ENCODE measurements at regions not wholly inside any gene's neighbourhood (a gene's known extent, or its start where the extent isn't known, plus 50 kb on each side); places are given as distances from the start of the nearest gene placed in this dataset.

DNA sequence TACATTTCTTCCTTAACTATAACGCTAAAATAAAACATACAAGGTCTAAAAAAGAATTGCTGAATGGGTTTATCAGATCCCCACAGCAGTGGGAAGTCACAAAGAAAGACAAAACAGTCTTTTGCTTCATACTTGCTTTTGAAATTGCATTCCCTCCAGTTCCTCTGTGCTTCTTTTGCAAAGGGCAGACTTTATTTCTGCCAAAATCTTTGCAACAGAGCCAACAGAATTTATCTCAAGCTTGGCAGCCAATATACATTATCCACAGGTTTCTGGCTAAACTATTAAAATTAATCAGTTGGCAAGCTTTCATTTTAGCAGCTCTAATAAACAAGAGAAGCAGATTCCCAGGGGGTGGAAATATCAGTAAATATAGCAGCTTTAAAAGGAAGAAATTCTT is 378.9 kb upstream of the CA10 start:
- Mint-ChIP-seq H3K27ac (ENCODE audit: unreplicated experiment) (no peak overlapping the region), H3K9me3 (ENCODE audit: low read depth) (peaks cover 7% of the 10 kb centered on the region), H3K27me3 (ENCODE audit: low read depth) (no peaks in the 10 kb centered on the region), H3K36me3 (ENCODE audit: low read depth) (no peaks in the 10 kb centered on the region), H3K4me3 (ENCODE audit: unreplicated experiment) (no peak overlapping the region), H3K4me1 (ENCODE audit: low read depth) (no peaks in the 10 kb centered on the region)
- no peak for DNase-seq (ENCODE audit: low spot score)
- TF ChIP-seq, protein P1, sequence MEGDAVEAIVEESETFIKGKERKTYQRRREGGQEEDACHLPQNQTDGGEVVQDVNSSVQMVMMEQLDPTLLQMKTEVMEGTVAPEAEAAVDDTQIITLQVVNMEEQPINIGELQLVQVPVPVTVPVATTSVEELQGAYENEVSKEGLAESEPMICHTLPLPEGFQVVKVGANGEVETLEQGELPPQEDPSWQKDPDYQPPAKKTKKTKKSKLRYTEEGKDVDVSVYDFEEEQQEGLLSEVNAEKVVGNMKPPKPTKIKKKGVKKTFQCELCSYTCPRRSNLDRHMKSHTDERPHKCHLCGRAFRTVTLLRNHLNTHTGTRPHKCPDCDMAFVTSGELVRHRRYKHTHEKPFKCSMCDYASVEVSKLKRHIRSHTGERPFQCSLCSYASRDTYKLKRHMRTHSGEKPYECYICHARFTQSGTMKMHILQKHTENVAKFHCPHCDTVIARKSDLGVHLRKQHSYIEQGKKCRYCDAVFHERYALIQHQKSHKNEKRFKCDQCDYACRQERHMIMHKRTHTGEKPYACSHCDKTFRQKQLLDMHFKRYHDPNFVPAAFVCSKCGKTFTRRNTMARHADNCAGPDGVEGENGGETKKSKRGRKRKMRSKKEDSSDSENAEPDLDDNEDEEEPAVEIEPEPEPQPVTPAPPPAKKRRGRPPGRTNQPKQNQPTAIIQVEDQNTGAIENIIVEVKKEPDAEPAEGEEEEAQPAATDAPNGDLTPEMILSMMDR (IDR thresholded peaks at IDR 0.05), result no peak

DNA sequence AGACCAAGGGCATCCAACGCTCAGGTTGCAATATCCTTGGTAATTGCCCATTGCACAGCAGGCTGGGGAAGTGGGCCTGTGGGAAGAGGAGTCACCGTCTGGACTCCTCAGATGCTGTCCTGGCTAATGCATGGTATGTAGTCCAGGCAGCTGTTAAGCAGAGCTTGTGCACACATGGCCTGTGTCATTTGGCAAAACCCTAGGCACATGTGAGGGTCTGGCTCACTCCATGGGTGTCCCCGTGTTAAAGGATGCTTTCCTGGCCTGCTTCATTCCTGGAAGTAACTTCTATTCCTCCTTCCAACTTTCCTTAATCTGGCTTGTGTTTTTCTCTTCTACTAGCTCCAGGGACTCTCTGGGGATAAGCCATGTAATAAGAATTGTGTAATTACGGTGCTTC is 378.0 kb upstream of the CA10 start:
- no peak for DNase-seq (ENCODE audit: low spot score)
- Mint-ChIP-seq H3K27me3 (ENCODE audit: low read depth) (no peaks in the 10 kb centered on the region), H3K4me1 (ENCODE audit: low read depth) (no peaks in the 10 kb centered on the region)

DNA sequence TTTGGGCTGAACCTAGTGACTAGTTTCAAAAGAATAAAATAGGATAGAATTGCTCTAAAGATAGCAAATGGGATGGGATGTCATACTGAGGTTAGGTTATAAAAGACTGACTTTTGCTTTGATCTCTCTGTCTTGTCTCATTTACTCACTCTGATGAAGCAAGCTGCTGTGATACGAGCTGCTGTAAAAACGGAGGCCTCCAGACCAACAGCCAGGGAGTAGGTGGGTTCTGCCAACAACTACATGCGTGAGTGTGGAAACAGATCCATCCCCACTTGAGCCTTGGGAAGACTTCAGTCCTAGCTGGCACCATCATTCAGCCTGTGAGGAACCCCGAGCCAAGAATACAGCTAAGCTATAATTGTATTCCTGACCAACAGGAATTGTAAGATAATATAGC is 373.9 kb upstream of the CA10 start:
- H3K27me3 Mint-ChIP-seq (ENCODE audit: low read depth), result no peaks in the 10 kb centered on the region
- no peaks in the 10 kb centered on the region for H3K36me3 Mint-ChIP-seq (ENCODE audit: low read depth)
- DNase-seq (ENCODE audit: low spot score), result no peak
- H3K4me1 Mint-ChIP-seq (ENCODE audit: low read depth), result no peaks in the 10 kb centered on the region
- TF ChIP-seq, protein P1 (IDR thresholded peaks at IDR 0.05), result no peak
- no peak overlapping the region for H3K27ac Mint-ChIP-seq (ENCODE audit: unreplicated experiment)
- no peak overlapping the region for H3K4me3 Mint-ChIP-seq (ENCODE audit: unreplicated experiment)
- no peaks in the 10 kb centered on the region for H3K9me3 Mint-ChIP-seq (ENCODE audit: low read depth)

More for the DNA sequence above, 378.0 kb upstream of the CA10 start:
- TF ChIP-seq, protein P1 (IDR thresholded peaks at IDR 0.05), result no peak
- Mint-ChIP-seq H3K36me3 (ENCODE audit: low read depth) (no peaks in the 10 kb centered on the region), H3K9me3 (ENCODE audit: low read depth) (peaks cover 4% of the 10 kb centered on the region), H3K4me3 (ENCODE audit: unreplicated experiment) (no peak overlapping the region), H3K27ac (ENCODE audit: unreplicated experiment) (no peak overlapping the region)

DNA sequence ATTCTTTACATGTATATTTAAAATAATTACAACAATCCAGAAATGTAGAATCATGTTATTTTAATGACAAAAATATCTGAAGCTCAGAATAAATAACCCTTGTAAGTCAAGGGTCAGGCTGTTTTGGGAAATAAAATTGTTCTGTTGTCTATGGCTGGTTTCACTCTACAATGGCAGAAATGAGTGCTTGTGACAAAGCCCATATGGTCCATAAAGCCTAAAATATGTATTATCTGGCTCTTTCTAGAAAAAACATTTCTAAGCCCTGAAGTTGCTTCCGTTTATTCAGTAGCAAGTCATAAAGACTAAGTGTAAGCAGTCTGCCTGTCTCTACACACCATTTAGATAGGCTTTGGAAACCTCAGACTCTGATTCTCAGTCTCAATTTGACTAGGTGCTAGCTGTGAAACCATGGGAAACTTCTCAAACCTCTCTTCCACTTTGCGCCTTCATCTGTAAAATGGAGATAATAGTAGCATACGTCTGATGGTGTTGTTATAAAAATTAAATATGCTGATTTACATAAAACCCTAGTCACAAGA is 365.7 kb upstream of the CA10 start:
- no peak for DNase-seq (ENCODE audit: low spot score)
- H3K9me3 Mint-ChIP-seq (ENCODE audit: low read depth), result no peaks in the 10 kb centered on the region
- TF ChIP-seq, protein P1 (IDR thresholded peaks at IDR 0.05), result no peak
- H3K4me1 Mint-ChIP-seq (ENCODE audit: low read depth), result no peaks in the 10 kb centered on the region
- no peaks in the 10 kb centered on the region for H3K36me3 Mint-ChIP-seq (ENCODE audit: low read depth)
- H3K27ac Mint-ChIP-seq (ENCODE audit: unreplicated experiment), result no peak overlapping the region
- no peaks in the 10 kb centered on the region for H3K27me3 Mint-ChIP-seq (ENCODE audit: low read depth)
- no peak overlapping the region for H3K4me3 Mint-ChIP-seq (ENCODE audit: unreplicated experiment)

DNA sequence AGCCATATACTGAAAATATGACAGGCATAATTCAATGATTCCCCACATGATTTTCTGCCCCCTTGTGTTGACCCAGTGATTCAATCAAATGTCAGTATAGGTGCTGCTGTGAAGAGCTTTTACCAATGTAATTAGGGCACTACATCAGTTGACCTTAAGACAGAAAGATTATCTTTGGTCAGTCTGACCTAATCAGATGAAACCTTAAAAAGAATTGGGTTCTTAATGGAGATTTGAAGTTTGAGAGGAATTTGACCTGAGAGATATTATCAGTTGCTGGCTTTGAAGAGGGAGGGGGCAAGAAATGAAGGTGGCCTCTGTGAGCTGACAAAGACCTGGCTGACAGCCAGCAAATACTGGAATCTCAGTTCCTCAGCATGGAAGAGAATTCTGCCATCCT is 358.7 kb upstream of the CA10 start:
- no peaks in the 10 kb centered on the region for H3K27me3 Mint-ChIP-seq (ENCODE audit: low read depth)
- H3K36me3 Mint-ChIP-seq (ENCODE audit: low read depth), result no peaks in the 10 kb centered on the region

More for the DNA sequence above, 358.7 kb upstream of the CA10 start:
- Mint-ChIP-seq H3K9me3 (ENCODE audit: low read depth) (peaks cover 4% of the 10 kb centered on the region), H3K4me1 (ENCODE audit: low read depth) (no peaks in the 10 kb centered on the region), H3K4me3 (ENCODE audit: unreplicated experiment) (no peak overlapping the region), H3K27ac (ENCODE audit: unreplicated experiment) (no peak overlapping the region)
- DNase-seq (ENCODE audit: low spot score), result no peak
- TF ChIP-seq, protein P1 (IDR thresholded peaks at IDR 0.05), result no peak

Data from chondrocyte (in vitro differentiated cells).